CD4-positive, alpha-beta T cell treated with Interleukin-1 beta for 1 hour (primary cell): ENCODE measurements at regions not wholly inside any gene's neighbourhood (a gene's known extent, or its start where the extent isn't known, plus 50 kb on each side); places are given as distances from the start of the nearest gene placed in this dataset.

Experiments
- DNase-seq, 2 donors: peaks; one replicate each; pipeline ENCODE4 v3.0.0-alpha.2; 2020 to 2022

- no peak for DNase-seq
Measured at GRCh38 chr17:79414793-79415211, 196.0 kb downstream of the RBFOX3 start.

GRCh38 chr17:79414063-79414792, 196.6 kb downstream of the RBFOX3 start:
- no peak for DNase-seq

- no peak for DNase-seq
Measured at GRCh38 chr17:79413611-79414010, 197.2 kb downstream of the RBFOX3 start.

GRCh38 chr17:79412886-79413390, 197.9 kb downstream of the RBFOX3 start:
- DNase-seq = no peak

GRCh38 chr17:79412110-79412509, 198.7 kb downstream of the RBFOX3 start:
- no peak for DNase-seq

GRCh38 chr17:79411419-79411818, 199.4 kb downstream of the RBFOX3 start:
- no peak for DNase-seq

- no peak for DNase-seq
Measured at GRCh38 chr17:79410681-79411080, 200.2 kb downstream of the RBFOX3 start.

- no peak for DNase-seq
Measured at GRCh38 chr17:79408251-79408650, 202.6 kb downstream of the RBFOX3 start.

- no peak for DNase-seq
Measured at GRCh38 chr17:79407385-79407784, 203.5 kb downstream of the RBFOX3 start.

- no peak for DNase-seq
Measured at GRCh38 chr17:79406316-79406715, 204.5 kb downstream of the RBFOX3 start.

GRCh38 chr17:79405823-79406222, 205.0 kb downstream of the RBFOX3 start:
- DNase-seq = no peak

- no peak for DNase-seq
Measured at GRCh38 chr17:79404136-79404911, 206.5 kb downstream of the RBFOX3 start.

GRCh38 chr17:79401704-79402674, 208.9 kb downstream of the RBFOX3 start:
- DNase-seq = no peak

- peak; percentile 68 to 76 for DNase-seq
Measured at GRCh38 chr17:79400989-79401703, 209.7 kb downstream of the RBFOX3 start.

GRCh38 chr17:79399610-79400144, 211.2 kb downstream of the RBFOX3 start:
- DNase-seq = no peak

- no peak for DNase-seq
Measured at GRCh38 chr17:79398441-79398840, 212.4 kb downstream of the RBFOX3 start.

- no peak for DNase-seq
Measured at GRCh38 chr17:79396696-79397095, 214.2 kb downstream of the RBFOX3 start.

GRCh38 chr17:79395545-79395944, 215.3 kb downstream of the RBFOX3 start:
- DNase-seq = no peak

GRCh38 chr17:79395066-79395465, 215.8 kb downstream of the RBFOX3 start:
- no peak for DNase-seq

GRCh38 chr17:79393358-79394052, 217.3 kb downstream of the RBFOX3 start:
- DNase-seq = peak; percentile 60 to 62

GRCh38 chr17:79392598-79392997, 218.3 kb downstream of the RBFOX3 start:
- no peak for DNase-seq
